Endodermal cell (in vitro differentiated cells): ENCODE measurements at regions not wholly inside any gene's neighbourhood (a gene's known extent, or its start where the extent isn't known, plus 50 kb on each side); places are given as distances from the start of the nearest gene placed in this dataset.

ENCODE experiments used
- DNase-seq: peaks from one replicate; pipeline ENCODE4 v3.0.0-alpha.2; 2017
- H3K27ac ChIP-seq: 2 replicates; pipeline ENCODE4 v1.5.1; 2013; ENCODE audit warnings: mild to moderate bottlenecking, low read depth, low read length, moderate library complexity
- H3K27me3 ChIP-seq: 2 replicates; pipeline ENCODE4 v1.6.1; 2013; ENCODE audit warnings: mild to moderate bottlenecking, low read length, moderate library complexity; ENCODE audit not compliant: insufficient read depth, control insufficient read depth, poor library complexity, severe bottlenecking
- H3K36me3 ChIP-seq: 2 replicates; pipeline ENCODE4 v1.7.0; 2013; ENCODE audit warnings: mild to moderate bottlenecking, low read length, moderate library complexity; ENCODE audit not compliant: control insufficient read depth, insufficient read depth
- H3K4me1 ChIP-seq: one replicate; pipeline ENCODE4 v1.7.0; 2013; ENCODE audit warnings: low read length; ENCODE audit not compliant: control insufficient read depth, insufficient read depth
- H3K4me3 ChIP-seq: 2 replicates; pipeline ENCODE4 v1.5.1; 2013; ENCODE audit warnings: mild to moderate bottlenecking, low read length, moderate library complexity
- H3K9ac ChIP-seq: 2 replicates; pipeline ENCODE4 v1.6.1; 2013; ENCODE audit warnings: mild to moderate bottlenecking, low read length, moderate library complexity; ENCODE audit not compliant: poor library complexity, severe bottlenecking; ENCODE audit errors: extremely low read depth
- H3K9me3 ChIP-seq: 2 replicates; pipeline ENCODE4 v1.6.1; 2013; ENCODE audit warnings: mild to moderate bottlenecking, low read length, moderate library complexity; ENCODE audit not compliant: control insufficient read depth
- H3K27ac Mint-ChIP-seq: 2 replicates; pipeline ENCODE4 v1.8.0; 2020; ENCODE audit warnings: mixed read lengths
- H3K27me3 Mint-ChIP-seq: 2 replicates; pipeline ENCODE4 v1.8.0; 2021; ENCODE audit warnings: mild to moderate bottlenecking, mixed read lengths; ENCODE audit not compliant: insufficient read depth
- H3K36me3 Mint-ChIP-seq: 2 replicates; pipeline ENCODE4 v1.8.0; 2020; ENCODE audit warnings: low read depth, mixed read lengths
- H3K4me1 Mint-ChIP-seq: 2 replicates; pipeline ENCODE4 v1.8.0; 2020; ENCODE audit warnings: mixed read lengths
- H3K4me3 Mint-ChIP-seq: 2 replicates; pipeline ENCODE4 v1.8.0; 2020; ENCODE audit warnings: mild to moderate bottlenecking, moderate library complexity, mixed read lengths
- H3K9me3 Mint-ChIP-seq: 2 replicates; pipeline ENCODE4 v1.8.0; 2020; ENCODE audit warnings: mild to moderate bottlenecking, mixed read lengths
- CTCF ChIP-seq: fragments of 200-600 bp; sonication (generic); conservative IDR thresholded peaks from 2 replicates; pipeline ENCODE4 v1.5.0; 2021; ENCODE audit warnings: antibody characterized with exemption, mild to moderate bottlenecking
- WGBS, 2 experiments: methylation state at CpG; one replicate each; pipeline versions ENCODE4 v1.1.5 to v1.1.7; 2013; ENCODE audit warnings: missing lambda C conversion rate in 2 of 2, mixed read lengths in 1 of 2; ENCODE audit not compliant: insufficient coverage in 1 of 2, insufficient read length in 1 of 2; 5-methylcytosine and 5-hydroxymethylcytosine counted together

GRCh38 chr6:163710532-163711470 is 296.3 kb downstream of the QKI start:
- H3K27me3 ChIP-seq, result no peaks in the 10 kb centered on the region
- H3K9ac ChIP-seq, result no peak overlapping the region
- no peaks in the 10 kb centered on the region for H3K4me1 ChIP-seq
- no peaks in the 10 kb centered on the region for H3K36me3 ChIP-seq
- no peaks in the 10 kb centered on the region for H3K9me3 ChIP-seq
- H3K9me3 Mint-ChIP-seq, result no peaks in the 10 kb centered on the region
- H3K27me3 Mint-ChIP-seq, result peaks cover 24% of the 10 kb centered on the region
- H3K4me3 Mint-ChIP-seq, result no peak overlapping the region
- H3K36me3 Mint-ChIP-seq, result no peaks in the 10 kb centered on the region
- H3K27ac Mint-ChIP-seq, result no peak overlapping the region
- WGBS, 2 experiments, result 90 to 92% methylated on average over 11 to 12 of the region's 13 CpGs
- no peak for TF ChIP-seq CTCF
- H3K4me3 ChIP-seq, result no peak overlapping the region
- no peak overlapping the region for H3K27ac ChIP-seq
- H3K4me1 Mint-ChIP-seq, result no peaks in the 10 kb centered on the region
- DNase-seq, result no peak

- Mint-ChIP-seq H3K4me1 (no peaks in the 10 kb centered on the region), H3K36me3 (no peaks in the 10 kb centered on the region), H3K27me3 (peaks cover 19% of the 10 kb centered on the region), H3K27ac (no peak overlapping the region), H3K9me3 (no peaks in the 10 kb centered on the region), H3K4me3 (no peak overlapping the region)
- no peaks in the 10 kb centered on the region for H3K36me3 ChIP-seq
- no peak overlapping the region for H3K4me3 ChIP-seq
- DNase-seq, result no peak
- no peaks in the 10 kb centered on the region for H3K27me3 ChIP-seq
- TF ChIP-seq CTCF, result no peak
- H3K9ac ChIP-seq, result no peak overlapping the region
- no peak overlapping the region for H3K27ac ChIP-seq
- no peaks in the 10 kb centered on the region for H3K9me3 ChIP-seq
- WGBS, 2 experiments, result 97% methylated on average over 3 of the region's 3 CpGs; no CpG with 5 or more reads in 1 of the 2 experiments
- no peaks in the 10 kb centered on the region for H3K4me1 ChIP-seq
Observed at GRCh38 chr6:163709693-163710092, 295.2 kb downstream of the QKI start.

GRCh38 chr6:163709255-163709654 is 294.7 kb downstream of the QKI start:
- no peak for DNase-seq
- H3K27ac Mint-ChIP-seq, result no peak overlapping the region
- H3K27me3 Mint-ChIP-seq, result peaks cover 19% of the 10 kb centered on the region
- no peaks in the 10 kb centered on the region for H3K36me3 ChIP-seq
- no peak overlapping the region for H3K9ac ChIP-seq
- H3K4me1 Mint-ChIP-seq, result no peaks in the 10 kb centered on the region
- H3K4me3 ChIP-seq, result no peak overlapping the region
- no peaks in the 10 kb centered on the region for H3K4me1 ChIP-seq
- H3K4me3 Mint-ChIP-seq, result no peak overlapping the region
- no peak for TF ChIP-seq CTCF
- 84 to 92% methylated on average over 2 to 6 of the region's 6 CpGs for WGBS, 2 experiments
- no peaks in the 10 kb centered on the region for H3K27me3 ChIP-seq
- peaks cover 2% of the 10 kb centered on the region for H3K9me3 Mint-ChIP-seq
- no peaks in the 10 kb centered on the region for H3K9me3 ChIP-seq
- no peaks in the 10 kb centered on the region for H3K36me3 Mint-ChIP-seq
- H3K27ac ChIP-seq, result no peak overlapping the region
